K562 (cell line): ENCODE measurements at regions not wholly inside any gene's neighbourhood (a gene's known extent, or its start where the extent isn't known, plus 50 kb on each side); places are given as distances from the start of the nearest gene placed in this dataset.

Source experiments
- ATAC-seq: fragments of 200-7000 bp; cut with Tn5 transposase; 3 replicates; pipeline ENCODE4 v1.9.1; 2020; ENCODE audit warnings: moderate library complexity
- BruUV-seq: library from RNA; stranded (reverse); fragments of 400-500 nt; replicated peaks from 2 replicates; lab custom pipeline; 2021; lab: Mats Ljungman, UMichigan
- CTCF ChIA-PET: fragments of 300-600 bp; formaldehyde crosslinking; extraction: SDS; loops from one replicate; lab custom pipeline; 2021; ENCODE audit warnings: low intra/inter-chr PET ratio; lab: Yijun Ruan, JAX
- POLR2A ChIA-PET: fragments of 300-600, 350-650 bp; sonication (Branson Sonifier 250); formaldehyde crosslinking; extraction: SDS; loops from one replicate; lab custom pipeline; 2021; ENCODE audit warnings: antibody characterized with exemption, inconsistent platforms; lab: Yijun Ruan, JAX
- DNase-seq, 4 experiments: peaks; one replicate each; pipeline versions ENCODE4 v3.0.0 to v3.0.0-alpha.2; 2011 to 2018; ENCODE audit warnings: low spot score in 3 of 4, mixed read lengths in 3 of 4; ENCODE audit errors: extremely low read depth in 1 of 4
- FAIRE-seq: peaks from 2 replicates; lab custom pipeline; 2011; peaks lifted over from hg19 to GRCh38; lab: Jason Lieb, UNC
- H2AFZ ChIP-seq: 2 replicates; pipeline ENCODE4 v1.6.0; 2011; ENCODE audit warnings: low read depth, low read length, control low read depth, inconsistent platforms
- H3K27ac ChIP-seq: fragments of 200-600 bp; 3 replicates; pipeline ENCODE4 v1.8.0; 2011; ENCODE audit warnings: low read depth, mild to moderate bottlenecking, control low read depth, inconsistent platforms, low read length, moderate library complexity, mixed read lengths; ENCODE audit errors: extremely low read depth
- H3K27me3 ChIP-seq, 2 experiments: fragments of 300-600 bp in 1 of 2; 2 replicates in 1 of 2; 3 replicates in 1 of 2; pipeline versions ENCODE4 v1.6.0 to v1.8.0; 2011; ENCODE audit warnings: inconsistent platforms in 2 of 2, low read length in 2 of 2, mild to moderate bottlenecking in 1 of 2, mixed read lengths in 1 of 2, moderate library complexity in 1 of 2; ENCODE audit not compliant: control insufficient read depth in 2 of 2, insufficient read depth in 2 of 2
- H3K36me3 ChIP-seq: fragments of 300-600 bp; 3 replicates; pipeline ENCODE4 v1.8.0; 2011; ENCODE audit warnings: mild to moderate bottlenecking, low read length, inconsistent platforms; ENCODE audit not compliant: control insufficient read depth, insufficient read depth
- H3K4me1 ChIP-seq, 2 experiments: fragments of 200-600 bp in 1 of 2; replicated peaks in 1 of 2; 2 replicates in 1 of 2; 3 replicates in 1 of 2; pipeline versions ENCODE4 v1.5.1 to v1.8.0; 2011; ENCODE audit warnings: inconsistent platforms in 2 of 2, low read length in 2 of 2, mild to moderate bottlenecking in 1 of 2, mixed read lengths in 1 of 2, moderate library complexity in 1 of 2; ENCODE audit not compliant: control insufficient read depth in 2 of 2, insufficient read depth in 2 of 2
- H3K4me2 ChIP-seq: 2 replicates; pipeline ENCODE4 v1.6.1; 2011; ENCODE audit warnings: low read length, control low read depth, inconsistent platforms, mixed read lengths; ENCODE audit not compliant: insufficient read depth
- H3K4me3 ChIP-seq: fragments of 200-600 bp; sonication (generic), shearing (Covaris generic); 2 replicates; pipeline ENCODE4 v1.5.1; 2016; ENCODE audit warnings: control low read depth, inconsistent platforms
- H3K79me2 ChIP-seq: fragments of 200-600 bp; 3 replicates; pipeline ENCODE4 v1.8.0; 2011; ENCODE audit warnings: low read length, inconsistent platforms; ENCODE audit not compliant: control insufficient read depth, insufficient read depth
- H3K9ac ChIP-seq, 2 experiments: 2 replicates each; pipeline versions ENCODE4 v1.6.0 to v1.6.1; 2011; ENCODE audit warnings: low read depth in 2 of 2, low read length in 2 of 2, control low read depth in 1 of 2, inconsistent platforms in 1 of 2, mild to moderate bottlenecking in 1 of 2, mixed read lengths in 1 of 2; ENCODE audit not compliant: insufficient read depth in 1 of 2
- H3K9me1 ChIP-seq: one replicate; pipeline ENCODE4 v1.6.0; 2011; ENCODE audit warnings: inconsistent platforms, mild to moderate bottlenecking, low read length, moderate library complexity; ENCODE audit not compliant: control insufficient read depth, insufficient read depth
- H3K9me3 ChIP-seq: replicated peaks from 2 replicates; pipeline ENCODE4 v1.5.1; 2011; ENCODE audit warnings: low read depth, low read length, inconsistent platforms; ENCODE audit not compliant: control insufficient read depth, insufficient read depth
- H4K20me1 ChIP-seq: replicated peaks from 2 replicates; pipeline ENCODE4 v1.6.1; 2011; ENCODE audit warnings: low read length, inconsistent platforms, mixed read lengths; ENCODE audit not compliant: control insufficient read depth, insufficient read depth
- BRCA1 ChIP-seq, 2 experiments: fragments of 450-650 bp in 1 of 2; sonication (generic) in 1 of 2; formaldehyde crosslinking in 1 of 2; IDR thresholded peaks; 2 replicates each; pipeline versions ENCODE4 v1.5.0 to v1.6.1; 2017 to 2020; ENCODE audit warnings: mild to moderate bottlenecking in 1 of 2, missing genetic modification reagents in 1 of 2
- CHD7 ChIP-seq: fragments of 200-600 bp; sonication (generic); IDR thresholded peaks from one replicate; pipeline ENCODE4 v1.6.1; 2012; ENCODE audit warnings: mild to moderate bottlenecking, low read depth, low read length, inconsistent platforms
- FOXP1 ChIP-seq: sonication (generic); formaldehyde crosslinking; IDR thresholded peaks from 2 replicates; pipeline ENCODE4 v1.8.0; 2022; ENCODE audit warnings: mild to moderate bottlenecking, missing genetic modification reagents
- HMGXB4 ChIP-seq: sonication (generic); formaldehyde crosslinking; IDR thresholded peaks from 2 replicates; pipeline ENCODE4 v1.8.1; 2023; ENCODE audit warnings: mild to moderate bottlenecking, missing genetic modification reagents
- MCM7 ChIP-seq, 2 experiments: fragments of 450-650 bp; IDR thresholded peaks; 2 replicates each; pipeline ENCODE4 v1.6.1; 2016 to 2018
- RUNX1 ChIP-seq: sonication (generic); IDR thresholded peaks from 2 replicates; pipeline ENCODE4 v1.6.1; 2016; ENCODE audit warnings: antibody characterized with exemption, low read depth
- ZNF146 ChIP-seq: IDR thresholded peaks from one replicate; pipeline ENCODE4 v1.6.1; 2018; ENCODE audit warnings: missing compliant biosample characterization; ENCODE audit not compliant: unreplicated experiment
- ZNF583 ChIP-seq: fragments of 250-450 bp; sonication (Bioruptor Pico); IDR thresholded peaks from 2 replicates; pipeline ENCODE4 v1.4.0; 2020
- WGBS: fragments of 100-300 bp; shearing (Covaris generic); methylation state at CpG from one replicate; pipeline ENCODE4 v1.1.6; 2016; ENCODE audit warnings: low coverage, mixed read lengths; ENCODE audit not compliant: insufficient coverage; ENCODE audit errors: missing lambda C conversion rate; 5-methylcytosine and 5-hydroxymethylcytosine counted together
- in situ Hi-C: fragments of 300-500 bp; cut with MboI; formaldehyde crosslinking; loops from 4 replicates; pipeline ENCODE4 v1.15.0; 2018; ENCODE audit warnings: inconsistent platforms, mixed read lengths
- intact Hi-C: fragments of 100-400 bp; cut with micrococcal nuclease; formaldehyde crosslinking; loops from 2 replicates; pipeline ENCODE4 v1.14.2; 2022

GRCh38 chr20:60782959-60783625, 469.0 kb upstream of the CDH4 start (continued):
- no peak for TF ChIP-seq HMGXB4 (CRISPR knock-in tag)
- TF ChIP-seq ZNF146, result no peak
- TF ChIP-seq, all 486 proteins: peak for 0

- no peak overlapping the region for H3K4me2 ChIP-seq
- no peaks in the 10 kb centered on the region for H3K4me1 ChIP-seq
- CTCF ChIA-PET, result no interaction called here
- no peak overlapping the region for H3K27ac ChIP-seq
- H4K20me1 ChIP-seq, result no peaks in the 10 kb centered on the region; the same call in 1 of the 2 replicates
- no peaks in the 10 kb centered on the region for H3K9me1 ChIP-seq
- no peak overlapping the region for H3K4me3 ChIP-seq
- 0% methylated on average over 1 of the region's 1 CpG for WGBS
- BruUV-seq, result no TSS peak
- POLR2A ChIA-PET, result no interaction called here
- no peak for FAIRE-seq
- DNase-seq, result no peak
- H3K27me3 ChIP-seq, result no peaks in the 10 kb centered on the region
- H3K36me3 ChIP-seq, result no peaks in the 10 kb centered on the region
- no peak for ATAC-seq
- H2AFZ ChIP-seq, result no peak overlapping the region
- no peaks in the 10 kb centered on the region for H3K79me2 ChIP-seq
- no peak overlapping the region for H3K9ac ChIP-seq
- intact Hi-C loops, result no loop called here
- in situ Hi-C loops, result no loop called here
- no peaks in the 10 kb centered on the region for H3K9me3 ChIP-seq
- TF ChIP-seq MCM7 (IDR thresholded peaks at IDR 0.05), result no peak
- TF ChIP-seq BRCA1 (IDR thresholded peaks at IDR 0.05), result no peak
- no peak for TF ChIP-seq BRCA1 (CRISPR knock-in tag; IDR thresholded peaks at IDR 0.05)
- TF ChIP-seq RUNX1, result no peak
- no peak for TF ChIP-seq ZNF583 (CRISPR knock-in tag)
- TF ChIP-seq CHD7, result no peak
- TF ChIP-seq FOXP1 (CRISPR knock-in tag), result no peak
Measured at GRCh38 chr20:60785301-60785700, 466.8 kb upstream of the CDH4 start.
